ENCODE measurements at regions not wholly inside any gene's neighbourhood (a gene's known extent, or its start where the extent isn't known, plus 50 kb on each side); places are given as distances from the start of the nearest gene placed in this dataset.

DNA sequence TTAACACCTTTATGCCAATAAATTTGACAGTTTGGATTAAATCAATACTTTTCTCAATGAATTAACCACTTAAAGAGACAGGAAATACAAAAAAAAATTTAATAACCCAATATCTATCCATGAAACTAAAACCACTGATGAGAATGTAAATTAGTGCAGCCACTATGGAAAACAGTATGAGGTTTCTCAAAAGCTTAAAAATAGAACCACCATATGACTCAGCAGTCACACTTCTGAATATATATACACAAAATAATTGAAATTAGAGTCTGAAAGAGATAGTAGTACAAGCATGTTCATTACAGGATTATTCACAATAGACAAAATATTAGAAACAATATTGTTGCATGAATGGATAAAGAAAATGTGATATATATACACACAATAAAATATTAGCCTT, 382.1 kb upstream of the SETBP1 start:
- in situ Hi-C loops (cut with MboI; ENCODE audit: low sequenced_read_pairs, unreplicated experiment) = no loop called here
- DNase-seq (ENCODE audit: low spot score) = no peak
- TF ChIP-seq, protein P1, sequence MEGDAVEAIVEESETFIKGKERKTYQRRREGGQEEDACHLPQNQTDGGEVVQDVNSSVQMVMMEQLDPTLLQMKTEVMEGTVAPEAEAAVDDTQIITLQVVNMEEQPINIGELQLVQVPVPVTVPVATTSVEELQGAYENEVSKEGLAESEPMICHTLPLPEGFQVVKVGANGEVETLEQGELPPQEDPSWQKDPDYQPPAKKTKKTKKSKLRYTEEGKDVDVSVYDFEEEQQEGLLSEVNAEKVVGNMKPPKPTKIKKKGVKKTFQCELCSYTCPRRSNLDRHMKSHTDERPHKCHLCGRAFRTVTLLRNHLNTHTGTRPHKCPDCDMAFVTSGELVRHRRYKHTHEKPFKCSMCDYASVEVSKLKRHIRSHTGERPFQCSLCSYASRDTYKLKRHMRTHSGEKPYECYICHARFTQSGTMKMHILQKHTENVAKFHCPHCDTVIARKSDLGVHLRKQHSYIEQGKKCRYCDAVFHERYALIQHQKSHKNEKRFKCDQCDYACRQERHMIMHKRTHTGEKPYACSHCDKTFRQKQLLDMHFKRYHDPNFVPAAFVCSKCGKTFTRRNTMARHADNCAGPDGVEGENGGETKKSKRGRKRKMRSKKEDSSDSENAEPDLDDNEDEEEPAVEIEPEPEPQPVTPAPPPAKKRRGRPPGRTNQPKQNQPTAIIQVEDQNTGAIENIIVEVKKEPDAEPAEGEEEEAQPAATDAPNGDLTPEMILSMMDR (IDR thresholded peaks at IDR 0.05; ENCODE audit: borderline replicate concordance, control extremely low read depth, extremely low read depth, insufficient read depth, missing control alignments) = no peak

DNA sequence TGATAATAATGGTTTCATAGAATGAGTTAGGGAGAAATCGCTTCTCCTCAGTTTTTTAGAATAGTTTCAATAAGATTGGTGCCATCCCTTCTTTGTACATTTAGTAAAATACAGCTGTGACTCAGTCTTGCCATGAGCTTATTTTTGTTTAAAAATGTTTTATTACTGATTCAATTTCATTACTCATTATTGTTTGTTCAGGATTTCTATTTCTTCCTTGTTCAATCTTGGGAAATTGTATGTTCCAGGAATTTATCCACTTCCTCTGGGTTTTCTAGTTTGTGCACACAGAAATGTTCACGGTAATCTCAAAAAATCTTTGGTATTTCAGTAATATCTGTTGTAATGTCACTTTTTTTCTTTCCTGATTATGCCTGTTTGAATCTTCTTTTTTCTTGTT, 371.5 kb upstream of the SETBP1 start:
- TF ChIP-seq, protein P1 (IDR thresholded peaks at IDR 0.05; ENCODE audit: borderline replicate concordance, control extremely low read depth, extremely low read depth, insufficient read depth, missing control alignments) = no peak
- no peak for DNase-seq (ENCODE audit: low spot score)
- in situ Hi-C loops (cut with MboI; ENCODE audit: low sequenced_read_pairs, unreplicated experiment) = no loop called here

DNA sequence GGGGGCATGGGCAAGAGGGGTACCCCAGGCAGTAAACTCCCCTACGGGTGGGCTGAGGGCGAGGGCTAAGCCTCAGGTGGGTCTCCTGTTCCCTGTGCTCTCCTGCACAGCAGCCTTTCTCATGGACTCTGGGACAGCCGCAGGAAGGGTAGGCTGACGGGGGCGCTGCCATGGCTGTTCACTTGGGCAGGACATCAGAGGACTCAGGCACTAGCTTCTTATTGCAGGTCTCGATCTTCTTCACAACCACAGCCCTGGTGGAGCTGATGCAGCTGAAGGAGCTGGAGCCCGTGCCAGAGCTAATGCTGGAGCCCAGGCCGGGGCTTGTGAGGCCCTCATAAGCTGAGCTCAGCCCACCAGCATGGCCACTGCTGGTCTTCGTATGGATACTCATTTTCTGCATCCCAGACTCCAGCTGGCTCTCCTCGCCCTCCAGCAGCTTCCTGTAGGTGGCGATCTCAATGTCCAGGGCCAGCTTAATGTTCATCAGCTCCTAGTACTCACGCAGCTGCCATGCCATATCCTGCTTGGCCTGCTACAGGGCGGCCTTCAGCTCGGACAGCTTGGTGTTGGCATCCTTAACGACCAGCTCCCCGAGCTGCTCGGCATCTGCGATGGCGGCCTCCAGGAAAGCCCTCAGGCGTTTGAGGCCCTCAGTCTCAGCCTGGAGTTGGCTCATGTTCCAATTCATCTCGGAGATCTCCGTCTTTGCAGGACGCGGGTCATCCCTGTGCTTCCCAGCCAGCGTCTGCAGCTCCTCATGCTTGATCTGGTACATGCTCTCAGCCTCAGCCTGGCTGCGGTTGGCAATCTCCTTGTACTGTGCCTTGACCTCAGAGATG, 359.8 kb upstream of the SETBP1 start:
- TF ChIP-seq, protein P1 (IDR thresholded peaks at IDR 0.05; ENCODE audit: borderline replicate concordance, control extremely low read depth, extremely low read depth, insufficient read depth, missing control alignments) = no peak
- DNase-seq (ENCODE audit: low spot score) = no peak
- in situ Hi-C loops (cut with MboI; ENCODE audit: low sequenced_read_pairs, unreplicated experiment) = no loop called here

DNA sequence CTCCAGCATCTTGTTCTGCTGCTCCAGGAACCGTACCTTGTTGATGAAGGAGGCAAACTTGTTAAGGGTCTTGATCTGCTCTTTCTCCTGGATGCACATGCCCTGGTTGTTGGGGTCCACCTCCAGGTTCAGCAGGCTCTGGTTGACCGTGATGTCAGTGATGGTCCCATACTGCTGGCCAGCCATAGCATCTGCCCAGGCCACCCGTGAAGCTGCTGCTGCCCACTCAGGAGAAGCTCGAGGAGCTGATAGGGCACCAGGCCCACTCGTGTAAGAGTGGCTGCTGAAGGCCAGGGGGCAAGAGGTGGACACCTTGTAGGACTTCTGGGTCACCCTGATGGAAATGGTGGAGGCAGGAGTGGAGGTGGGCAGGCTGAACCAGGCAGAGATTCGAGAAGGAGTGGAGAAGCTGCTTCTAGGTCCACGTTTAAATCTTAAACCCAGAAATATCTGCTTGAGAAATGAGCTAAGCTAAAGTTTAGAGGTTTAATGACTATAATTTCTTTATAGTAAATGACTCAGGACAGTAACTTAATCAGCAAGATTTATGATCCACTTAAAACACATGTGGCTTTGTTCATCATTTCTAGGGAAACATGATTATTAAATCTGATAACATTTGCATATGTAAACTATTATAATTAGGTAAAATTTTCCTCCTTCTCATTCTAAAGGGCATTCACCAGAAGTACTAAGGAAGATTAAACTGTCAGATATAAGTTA, 358.7 kb upstream of the SETBP1 start:
- TF ChIP-seq, protein P1 (IDR thresholded peaks at IDR 0.05; ENCODE audit: borderline replicate concordance, control extremely low read depth, extremely low read depth, insufficient read depth, missing control alignments) = no peak
- no peak for DNase-seq (ENCODE audit: low spot score)
- in situ Hi-C loops (cut with MboI; ENCODE audit: low sequenced_read_pairs, unreplicated experiment) = no loop called here

DNA sequence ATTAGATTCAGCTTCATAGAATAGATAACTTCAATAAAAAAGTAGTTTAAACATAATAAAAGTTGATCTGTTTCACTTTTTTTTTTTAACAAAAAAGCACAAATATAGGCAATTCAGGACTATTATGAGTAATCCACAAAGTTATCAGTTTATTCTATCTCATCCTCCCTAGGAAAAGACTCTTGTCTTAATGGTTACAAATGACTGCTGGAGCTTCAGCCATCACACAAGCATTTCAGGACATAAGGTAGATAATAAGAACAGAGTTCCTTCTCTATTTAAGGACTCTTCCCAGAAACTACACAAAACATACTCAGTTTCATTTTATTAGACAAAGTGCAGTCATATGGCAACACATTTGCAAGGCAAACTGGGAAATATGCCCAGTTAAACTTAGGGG, 357.6 kb upstream of the SETBP1 start:
- DNase-seq (ENCODE audit: low spot score) = no peak
- in situ Hi-C loops (cut with MboI; ENCODE audit: low sequenced_read_pairs, unreplicated experiment) = no loop called here
- TF ChIP-seq, protein P1 (IDR thresholded peaks at IDR 0.05; ENCODE audit: borderline replicate concordance, control extremely low read depth, extremely low read depth, insufficient read depth, missing control alignments) = no peak

DNA sequence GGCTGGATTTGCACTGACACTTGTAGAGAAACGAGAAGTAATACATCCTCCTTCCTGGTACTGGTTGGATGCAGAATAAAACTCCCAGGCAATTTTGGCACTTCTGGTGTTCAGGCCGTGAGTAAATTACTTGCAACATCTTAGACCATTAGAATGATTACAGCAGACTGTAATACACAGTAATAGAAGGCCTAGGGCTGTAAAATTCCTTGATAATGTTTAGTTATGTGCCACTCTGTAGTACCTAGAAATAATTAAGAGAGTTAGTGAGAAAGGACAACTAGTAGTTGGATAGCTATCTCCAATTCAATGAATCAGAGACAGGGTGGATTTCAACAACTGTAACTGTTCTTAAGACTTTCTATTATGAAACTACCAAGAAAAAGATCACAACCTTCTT, 356.3 kb upstream of the SETBP1 start:
- TF ChIP-seq, protein P1 (IDR thresholded peaks at IDR 0.05; ENCODE audit: borderline replicate concordance, control extremely low read depth, extremely low read depth, insufficient read depth, missing control alignments) = no peak
- DNase-seq (ENCODE audit: low spot score) = no peak
- in situ Hi-C loops (cut with MboI; ENCODE audit: low sequenced_read_pairs, unreplicated experiment) = no loop called here
